ENCODE measurements at regions not wholly inside any gene's neighbourhood (a gene's known extent, or its start where the extent isn't known, plus 50 kb on each side); places are given as distances from the start of the nearest gene placed in this dataset.

- 70 to 84% methylated on average over 13 of the region's 13 CpGs for WGBS, 2 donors
- H3K36me3 ChIP-seq (ENCODE audit: control insufficient read depth in 2 of 2, insufficient read depth in 2 of 2, low read length in 1 of 2) = no peaks in the 10 kb centered on the region
- H3K27ac ChIP-seq (ENCODE audit: low read depth in 2 of 2, low read length in 1 of 2) = no peak overlapping the region
- H3K9me3 ChIP-seq (ENCODE audit: control insufficient read depth in 2 of 2, insufficient read depth in 1 of 2, low read depth in 1 of 2, low read length in 1 of 2) = peaks cover 0 to 3% of the 10 kb centered on the region in 2 donors
- H3K4me3 ChIP-seq (ENCODE audit: low read depth in 1 of 2, low read length in 2 of 2) = no peak overlapping the region
- peaks cover 0 to 3% of the 10 kb centered on the region in 2 donors for H3K4me1 ChIP-seq (ENCODE audit: control insufficient read depth in 2 of 2, insufficient read depth in 2 of 2, low read length in 1 of 2)
- no peaks in the 10 kb centered on the region for H3K27me3 ChIP-seq (ENCODE audit: control insufficient read depth in 1 of 2, insufficient read depth in 2 of 2, low read length in 2 of 2)
Observed at GRCh38 chr14:61602003-61602732, 93.1 kb upstream of the HIF1A start.

- Histone ChIP-seq H3K27ac (ENCODE audit: low read depth in 2 of 2, low read length in 1 of 2) (no peak overlapping the region), H3K4me3 (ENCODE audit: low read depth in 1 of 2, low read length in 2 of 2) (no peak overlapping the region), H3K36me3 (ENCODE audit: control insufficient read depth in 2 of 2, insufficient read depth in 2 of 2, low read length in 1 of 2) (no peaks in the 10 kb centered on the region), H3K4me1 (ENCODE audit: control insufficient read depth in 2 of 2, insufficient read depth in 2 of 2, low read length in 1 of 2) (peaks cover 0 to 3% of the 10 kb centered on the region in 2 donors), H3K9me3 (ENCODE audit: control insufficient read depth in 2 of 2, insufficient read depth in 1 of 2, low read depth in 1 of 2, low read length in 1 of 2) (peaks cover 0 to 3% of the 10 kb centered on the region in 2 donors), H3K27me3 (ENCODE audit: control insufficient read depth in 1 of 2, insufficient read depth in 2 of 2, low read length in 2 of 2) (no peaks in the 10 kb centered on the region)
- 71 to 80% methylated on average over 1 of the region's 1 CpG for WGBS, 2 donors
Observed at GRCh38 chr14:61602733-61603077, 92.6 kb upstream of the HIF1A start.

GRCh38 chr14:61603736-61604135 is 91.6 kb upstream of the HIF1A start:
- Histone ChIP-seq H3K4me1 (ENCODE audit: control insufficient read depth in 2 of 2, insufficient read depth in 2 of 2, low read length in 1 of 2) (peaks cover 0 to 4% of the 10 kb centered on the region in 2 donors), H3K4me3 (ENCODE audit: low read depth in 1 of 2, low read length in 2 of 2) (no peak overlapping the region), H3K9me3 (ENCODE audit: control insufficient read depth in 2 of 2, insufficient read depth in 1 of 2, low read depth in 1 of 2, low read length in 1 of 2) (peaks cover 0 to 3% of the 10 kb centered on the region in 2 donors), H3K27me3 (ENCODE audit: control insufficient read depth in 1 of 2, insufficient read depth in 2 of 2, low read length in 2 of 2) (no peaks in the 10 kb centered on the region), H3K36me3 (ENCODE audit: control insufficient read depth in 2 of 2, insufficient read depth in 2 of 2, low read length in 1 of 2) (no peaks in the 10 kb centered on the region), H3K27ac (ENCODE audit: low read depth in 2 of 2, low read length in 1 of 2) (no peak overlapping the region)
- 90 to 91% methylated on average over 4 of the region's 4 CpGs for WGBS, 2 donors

- Histone ChIP-seq H3K27ac (ENCODE audit: low read depth in 2 of 2, low read length in 1 of 2) (no peak overlapping the region), H3K27me3 (ENCODE audit: control insufficient read depth in 1 of 2, insufficient read depth in 2 of 2, low read length in 2 of 2) (no peaks in the 10 kb centered on the region), H3K4me1 (ENCODE audit: control insufficient read depth in 2 of 2, insufficient read depth in 2 of 2, low read length in 1 of 2) (peaks cover 0 to 3% of the 10 kb centered on the region in 2 donors), H3K4me3 (ENCODE audit: low read depth in 1 of 2, low read length in 2 of 2) (no peak overlapping the region), H3K36me3 (ENCODE audit: control insufficient read depth in 2 of 2, insufficient read depth in 2 of 2, low read length in 1 of 2) (no peaks in the 10 kb centered on the region), H3K9me3 (ENCODE audit: control insufficient read depth in 2 of 2, insufficient read depth in 1 of 2, low read depth in 1 of 2, low read length in 1 of 2) (peaks cover 0 to 3% of the 10 kb centered on the region in 2 donors)
- WGBS, 2 donors = 82 to 89% methylated on average over 7 of the region's 7 CpGs
Observed at GRCh38 chr14:61607570-61608244, 87.6 kb upstream of the HIF1A start.

- Histone ChIP-seq H3K27me3 (ENCODE audit: control insufficient read depth in 1 of 2, insufficient read depth in 2 of 2, low read length in 2 of 2) (no peaks in the 10 kb centered on the region), H3K9me3 (ENCODE audit: control insufficient read depth in 2 of 2, insufficient read depth in 1 of 2, low read depth in 1 of 2, low read length in 1 of 2) (peaks cover 0 to 3% of the 10 kb centered on the region in 2 donors), H3K4me1 (ENCODE audit: control insufficient read depth in 2 of 2, insufficient read depth in 2 of 2, low read length in 1 of 2) (peaks cover 0 to 3% of the 10 kb centered on the region in 2 donors), H3K4me3 (ENCODE audit: low read depth in 1 of 2, low read length in 2 of 2) (no peak overlapping the region), H3K27ac (ENCODE audit: low read depth in 2 of 2, low read length in 1 of 2) (peak overlapping the region in 1 of 2 donors; percentile 41), H3K36me3 (ENCODE audit: control insufficient read depth in 2 of 2, insufficient read depth in 2 of 2, low read length in 1 of 2) (no peaks in the 10 kb centered on the region)
- WGBS, 2 donors = 43 to 48% methylated on average over 8 of the region's 8 CpGs
Observed at GRCh38 chr14:61608245-61609165, 86.8 kb upstream of the HIF1A start.

DNA sequence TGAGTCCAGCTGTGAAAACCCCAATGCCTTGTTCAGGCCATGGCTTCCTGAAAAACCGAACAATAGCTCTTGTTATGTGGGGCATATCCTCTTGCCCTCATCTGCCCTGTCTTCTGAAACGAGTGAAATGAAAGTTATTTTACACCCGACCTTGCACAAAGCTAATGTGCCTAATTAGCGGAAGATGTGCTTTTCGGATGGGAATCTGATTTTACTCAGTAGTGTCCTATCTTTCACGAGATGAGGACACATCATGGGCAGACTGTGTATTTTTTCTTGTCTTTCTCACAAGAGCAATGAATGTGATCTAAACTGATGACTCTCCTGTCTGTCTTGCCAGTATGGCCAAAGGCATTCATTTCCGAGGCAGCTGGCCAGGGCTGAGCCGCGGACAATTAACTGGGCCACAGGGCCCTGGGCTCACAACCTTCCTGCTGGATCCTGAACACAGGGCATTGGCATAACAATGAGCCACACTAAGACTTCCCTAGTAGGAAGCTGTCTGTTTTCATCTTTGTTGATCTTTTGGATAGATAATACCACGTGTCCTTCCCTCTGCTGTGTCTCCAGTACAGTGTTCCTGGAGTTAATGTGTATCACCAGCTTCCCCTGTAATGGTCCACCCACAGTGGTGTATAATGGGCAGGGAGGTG is 86.0 kb upstream of the HIF1A start:
- Histone ChIP-seq H3K4me1 (ENCODE audit: control insufficient read depth in 2 of 2, insufficient read depth in 2 of 2, low read length in 1 of 2) (peaks cover 0 to 3% of the 10 kb centered on the region in 2 donors), H3K36me3 (ENCODE audit: control insufficient read depth in 2 of 2, insufficient read depth in 2 of 2, low read length in 1 of 2) (no peaks in the 10 kb centered on the region), H3K9me3 (ENCODE audit: control insufficient read depth in 2 of 2, insufficient read depth in 1 of 2, low read depth in 1 of 2, low read length in 1 of 2) (peaks cover 0 to 2% of the 10 kb centered on the region in 2 donors), H3K4me3 (ENCODE audit: low read depth in 1 of 2, low read length in 2 of 2) (no peak overlapping the region), H3K27me3 (ENCODE audit: control insufficient read depth in 1 of 2, insufficient read depth in 2 of 2, low read length in 2 of 2) (no peaks in the 10 kb centered on the region), H3K27ac (ENCODE audit: low read depth in 2 of 2, low read length in 1 of 2) (peak overlapping the region in 1 of 2 donors; percentile 42)
- WGBS, 2 donors = 49 to 58% methylated on average over 10 of the region's 10 CpGs

DNA sequence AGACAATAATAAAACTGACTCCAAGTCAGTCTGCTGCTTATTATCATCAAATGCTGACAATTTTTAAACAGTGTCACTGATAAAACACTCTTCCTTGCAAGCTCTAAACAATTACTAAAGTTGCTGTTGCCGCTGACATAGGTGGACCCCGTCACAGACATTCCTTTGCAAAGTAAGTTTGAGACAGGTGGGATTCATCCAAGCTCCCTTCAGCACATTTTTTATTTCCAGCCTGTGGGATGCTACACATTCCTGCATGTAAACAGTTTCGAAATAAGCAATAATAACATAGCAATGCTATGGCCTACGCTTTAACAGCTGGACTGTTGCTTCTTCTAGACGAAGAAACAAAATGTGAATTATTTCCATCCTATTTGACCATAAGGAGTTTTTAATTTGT is 85.4 kb upstream of the HIF1A start:
- no peak overlapping the region for H3K4me3 ChIP-seq (ENCODE audit: low read depth in 1 of 2, low read length in 2 of 2)
- no peaks in the 10 kb centered on the region for H3K36me3 ChIP-seq (ENCODE audit: control insufficient read depth in 2 of 2, insufficient read depth in 2 of 2, low read length in 1 of 2)
- 80 to 85% methylated on average over 5 of the region's 5 CpGs for WGBS, 2 donors
- H3K27me3 ChIP-seq (ENCODE audit: control insufficient read depth in 1 of 2, insufficient read depth in 2 of 2, low read length in 2 of 2) = no peaks in the 10 kb centered on the region
- H3K9me3 ChIP-seq (ENCODE audit: control insufficient read depth in 2 of 2, insufficient read depth in 1 of 2, low read depth in 1 of 2, low read length in 1 of 2) = no peaks in the 10 kb centered on the region
- peaks cover 0 to 3% of the 10 kb centered on the region in 2 donors for H3K4me1 ChIP-seq (ENCODE audit: control insufficient read depth in 2 of 2, insufficient read depth in 2 of 2, low read length in 1 of 2)
- no peak overlapping the region for H3K27ac ChIP-seq (ENCODE audit: low read depth in 2 of 2, low read length in 1 of 2)

- 99 to 100% methylated on average over 2 of the region's 2 CpGs for WGBS, 2 donors
- H3K27ac ChIP-seq (ENCODE audit: low read depth in 2 of 2, low read length in 1 of 2) = no peak overlapping the region
- no peak overlapping the region for H3K4me3 ChIP-seq (ENCODE audit: low read depth in 1 of 2, low read length in 2 of 2)
- H3K4me1 ChIP-seq (ENCODE audit: control insufficient read depth in 2 of 2, insufficient read depth in 2 of 2, low read length in 1 of 2) = peaks cover 0 to 3% of the 10 kb centered on the region in 2 donors
- no peaks in the 10 kb centered on the region for H3K36me3 ChIP-seq (ENCODE audit: control insufficient read depth in 2 of 2, insufficient read depth in 2 of 2, low read length in 1 of 2)
- no peaks in the 10 kb centered on the region for H3K9me3 ChIP-seq (ENCODE audit: control insufficient read depth in 2 of 2, insufficient read depth in 1 of 2, low read depth in 1 of 2, low read length in 1 of 2)
- no peaks in the 10 kb centered on the region for H3K27me3 ChIP-seq (ENCODE audit: control insufficient read depth in 1 of 2, insufficient read depth in 2 of 2, low read length in 2 of 2)
Observed at GRCh38 chr14:61610900-61611299, 84.4 kb upstream of the HIF1A start.
